Liver (tissue), 8 donors: ENCODE measurements at regions not wholly inside any gene's neighbourhood (a gene's known extent, or its start where the extent isn't known, plus 50 kb on each side); places are given as distances from the start of the nearest gene placed in this dataset.

Experiments used
- DNase-seq: peaks from one replicate; pipeline ENCODE4 v3.0.0-alpha.2; 2017; ENCODE audit warnings: low spot score
- H3K27ac ChIP-seq, 2 donors: one replicate each; pipeline ENCODE4 v1.7.0; 2013; ENCODE audit warnings: inconsistent platforms in 2 of 2, low read length in 2 of 2, control low read depth in 1 of 2, low read depth in 1 of 2, mild to moderate bottlenecking in 1 of 2
- H3K27me3 ChIP-seq, 4 donors: one replicate each; pipeline versions ENCODE4 v1.6.1 to v1.7.0; 2013; ENCODE audit warnings: low read length in 3 of 4, inconsistent platforms in 1 of 4, mild to moderate bottlenecking in 1 of 4, moderate library complexity in 1 of 4; ENCODE audit not compliant: control insufficient read depth in 4 of 4, insufficient read depth in 4 of 4
- H3K36me3 ChIP-seq, 4 donors: one replicate each; pipeline versions ENCODE4 v1.6.1 to v1.7.0; 2013; ENCODE audit warnings: low read length in 3 of 4, mild to moderate bottlenecking in 3 of 4, low read depth in 1 of 4, moderate library complexity in 1 of 4; ENCODE audit not compliant: control insufficient read depth in 4 of 4, insufficient read depth in 3 of 4
- H3K4me1 ChIP-seq, 4 donors: one replicate each; pipeline versions ENCODE4 v1.6.1 to v1.7.0; 2013; ENCODE audit warnings: low read length in 3 of 4, mild to moderate bottlenecking in 3 of 4, moderate library complexity in 1 of 4; ENCODE audit not compliant: control insufficient read depth in 4 of 4, insufficient read depth in 4 of 4
- H3K4me3 ChIP-seq, 3 donors: one replicate each; pipeline versions ENCODE4 v1.6.1 to v1.7.0; 2013; ENCODE audit warnings: low read length in 3 of 3, control low read depth in 1 of 3, low read depth in 1 of 3, mild to moderate bottlenecking in 1 of 3
- H3K9ac ChIP-seq, 2 donors: one replicate each; pipeline ENCODE4 v1.7.0; 2013; ENCODE audit warnings: low read length in 2 of 2, mild to moderate bottlenecking in 2 of 2, moderate library complexity in 2 of 2, control low read depth in 1 of 2, low read depth in 1 of 2
- H3K9me3 ChIP-seq, 4 donors: one replicate each; pipeline versions ENCODE4 v1.6.1 to v1.7.0; 2013; ENCODE audit warnings: low read length in 3 of 4; ENCODE audit not compliant: control insufficient read depth in 4 of 4
- ATF3 ChIP-seq: IDR thresholded peaks from 2 replicates; pipeline ENCODE4 v1.6.1; 2016; ENCODE audit warnings: antibody characterized with exemption
- CTCF ChIP-seq: fragments of 150-350 bp; IDR thresholded peaks from 2 replicates; pipeline ENCODE4 v1.5.1; 2017; ENCODE audit warnings: improper control_type of control experiment, low read depth, low read length; ENCODE audit not compliant: missing input control
- EGR1 ChIP-seq, 2 donors: IDR thresholded peaks; 2 replicates each; pipeline ENCODE4 v1.6.1; 2016 to 2018; ENCODE audit warnings: antibody characterized with exemption in 2 of 2, low read depth in 2 of 2
- FOXA1 ChIP-seq: IDR thresholded peaks from 2 replicates; pipeline ENCODE4 v1.6.1; 2016; ENCODE audit warnings: antibody characterized with exemption
- FOXA2 ChIP-seq: IDR thresholded peaks from 2 replicates; pipeline ENCODE4 v1.6.1; 2016; ENCODE audit warnings: antibody characterized with exemption
- GABPA ChIP-seq, 2 donors: IDR thresholded peaks in 1 of 2; conservative IDR thresholded peaks in 1 of 2; 2 replicates each; pipeline ENCODE4 v1.6.1; 2016; ENCODE audit warnings: antibody characterized with exemption in 2 of 2, mild to moderate bottlenecking in 1 of 2, moderate library complexity in 1 of 2
- HNF4A ChIP-seq, 2 donors: conservative IDR thresholded peaks; 2 replicates each; pipeline ENCODE4 v1.6.1; 2016; ENCODE audit warnings: antibody characterized with exemption in 2 of 2, mild to moderate bottlenecking in 2 of 2
- HNF4G ChIP-seq: IDR thresholded peaks from 2 replicates; pipeline ENCODE4 v1.6.1; 2016; ENCODE audit warnings: antibody characterized with exemption
- JUND ChIP-seq, 2 donors: IDR thresholded peaks; 2 replicates each; pipeline ENCODE4 v1.6.1; 2016; ENCODE audit warnings: antibody characterized with exemption in 2 of 2
- NR2F2 ChIP-seq: IDR thresholded peaks from 2 replicates; pipeline ENCODE4 v1.6.1; 2016; ENCODE audit warnings: antibody characterized with exemption
- RAD21 ChIP-seq, 2 donors: IDR thresholded peaks; 2 replicates each; pipeline ENCODE4 v1.6.1; 2016; ENCODE audit warnings: antibody characterized with exemption in 2 of 2, mild to moderate bottlenecking in 2 of 2
- RXRA ChIP-seq, 2 donors: IDR thresholded peaks; 2 replicates each; pipeline ENCODE4 v1.6.1; 2017 to 2018; ENCODE audit warnings: antibody characterized with exemption in 2 of 2, mild to moderate bottlenecking in 1 of 2
- SP1 ChIP-seq: IDR thresholded peaks from 2 replicates; pipeline ENCODE4 v1.6.1; 2018; ENCODE audit warnings: antibody characterized with exemption, mild to moderate bottlenecking
- TAF1 ChIP-seq: conservative IDR thresholded peaks from 2 replicates; pipeline ENCODE4 v1.6.1; 2016; ENCODE audit warnings: antibody characterized with exemption, mild to moderate bottlenecking
- YY1 ChIP-seq: IDR thresholded peaks from 2 replicates; pipeline ENCODE4 v1.6.1; 2016; ENCODE audit warnings: antibody characterized with exemption, mild to moderate bottlenecking
- ZBTB33 ChIP-seq: IDR thresholded peaks from 2 replicates; pipeline ENCODE4 v1.6.1; 2016; ENCODE audit warnings: antibody characterized with exemption
- WGBS: extraction: QIAGEN DNeasy Blood & Tissue Kit; methylation state at CpG from one replicate; pipeline ENCODE4 v1.1.7; 2013; 5-methylcytosine and 5-hydroxymethylcytosine counted together
- TF ChIP-seq, protein P1 (sequence below): IDR thresholded peaks from 2 replicates; pipeline ENCODE4 v1.6.1; 2016; ENCODE audit warnings: antibody characterized with exemption, mild to moderate bottlenecking
- TF ChIP-seq, protein P2 (sequence below): IDR thresholded peaks from 2 replicates; pipeline ENCODE4 v1.6.1; 2016; ENCODE audit warnings: antibody characterized with exemption
- donor health status: healthy.
- donor health status: healthy.
- donor health status: healthy.
- donor health status: healthy.
- donor health status: healthy.

DNA sequence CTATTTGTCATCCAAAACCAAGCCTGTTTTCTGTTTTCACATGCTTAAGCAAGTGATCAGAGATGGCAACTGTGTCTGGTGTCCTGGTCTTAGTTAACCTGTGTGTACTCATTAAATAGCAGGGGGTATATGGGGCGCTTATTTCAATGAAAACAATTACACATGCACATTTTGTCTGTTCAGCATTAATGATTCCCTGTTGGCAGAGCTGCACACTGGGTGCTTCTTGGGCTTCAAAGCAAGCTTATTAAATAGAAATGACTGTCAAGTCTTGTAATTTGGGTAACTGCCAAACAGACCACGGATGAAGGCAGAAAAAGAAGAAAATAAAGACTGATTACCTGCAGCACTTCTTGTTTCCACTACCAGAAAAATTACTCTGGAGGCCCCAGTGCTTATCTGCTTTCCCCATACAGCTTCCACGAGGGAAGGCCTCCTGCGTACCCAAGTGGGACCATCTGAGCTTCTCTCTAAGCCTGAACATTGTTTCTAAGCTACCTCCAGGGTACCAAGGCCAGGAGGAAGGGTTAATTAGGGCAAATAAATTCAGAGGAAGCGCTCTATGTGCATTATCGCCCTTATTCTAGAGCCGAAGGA is 107.2 kb upstream of the TBL1X start:
- no peaks in the 10 kb centered on the region for H3K36me3 ChIP-seq
- peaks cover 0 to 4% (median 0%) of the 10 kb centered on the region in 4 donors for H3K4me1 ChIP-seq
- no peaks in the 10 kb centered on the region for H3K27me3 ChIP-seq
- TF ChIP-seq FOXA1: no peak
- TF ChIP-seq, protein P1, sequence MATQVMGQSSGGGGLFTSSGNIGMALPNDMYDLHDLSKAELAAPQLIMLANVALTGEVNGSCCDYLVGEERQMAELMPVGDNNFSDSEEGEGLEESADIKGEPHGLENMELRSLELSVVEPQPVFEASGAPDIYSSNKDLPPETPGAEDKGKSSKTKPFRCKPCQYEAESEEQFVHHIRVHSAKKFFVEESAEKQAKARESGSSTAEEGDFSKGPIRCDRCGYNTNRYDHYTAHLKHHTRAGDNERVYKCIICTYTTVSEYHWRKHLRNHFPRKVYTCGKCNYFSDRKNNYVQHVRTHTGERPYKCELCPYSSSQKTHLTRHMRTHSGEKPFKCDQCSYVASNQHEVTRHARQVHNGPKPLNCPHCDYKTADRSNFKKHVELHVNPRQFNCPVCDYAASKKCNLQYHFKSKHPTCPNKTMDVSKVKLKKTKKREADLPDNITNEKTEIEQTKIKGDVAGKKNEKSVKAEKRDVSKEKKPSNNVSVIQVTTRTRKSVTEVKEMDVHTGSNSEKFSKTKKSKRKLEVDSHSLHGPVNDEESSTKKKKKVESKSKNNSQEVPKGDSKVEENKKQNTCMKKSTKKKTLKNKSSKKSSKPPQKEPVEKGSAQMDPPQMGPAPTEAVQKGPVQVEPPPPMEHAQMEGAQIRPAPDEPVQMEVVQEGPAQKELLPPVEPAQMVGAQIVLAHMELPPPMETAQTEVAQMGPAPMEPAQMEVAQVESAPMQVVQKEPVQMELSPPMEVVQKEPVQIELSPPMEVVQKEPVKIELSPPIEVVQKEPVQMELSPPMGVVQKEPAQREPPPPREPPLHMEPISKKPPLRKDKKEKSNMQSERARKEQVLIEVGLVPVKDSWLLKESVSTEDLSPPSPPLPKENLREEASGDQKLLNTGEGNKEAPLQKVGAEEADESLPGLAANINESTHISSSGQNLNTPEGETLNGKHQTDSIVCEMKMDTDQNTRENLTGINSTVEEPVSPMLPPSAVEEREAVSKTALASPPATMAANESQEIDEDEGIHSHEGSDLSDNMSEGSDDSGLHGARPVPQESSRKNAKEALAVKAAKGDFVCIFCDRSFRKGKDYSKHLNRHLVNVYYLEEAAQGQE: no peak
- no peak for TF ChIP-seq ATF3
- TF ChIP-seq NR2F2: no peak
- TF ChIP-seq YY1: no peak
- TF ChIP-seq TAF1: no peak
- TF ChIP-seq EGR1 (IDR thresholded peaks at IDR 0.05; ENCODE audit: low read depth in 2 of 2): no peak
- no peak for TF ChIP-seq HNF4A (conservative IDR thresholded peaks at IDR 0.05)
- no peak for TF ChIP-seq RXRA (IDR thresholded peaks at IDR 0.05)
- TF ChIP-seq FOXA2: no peak
- TF ChIP-seq ZBTB33: no peak
- TF ChIP-seq, protein P2, sequence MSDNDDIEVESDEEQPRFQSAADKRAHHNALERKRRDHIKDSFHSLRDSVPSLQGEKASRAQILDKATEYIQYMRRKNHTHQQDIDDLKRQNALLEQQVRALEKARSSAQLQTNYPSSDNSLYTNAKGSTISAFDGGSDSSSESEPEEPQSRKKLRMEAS: no peak
- no peak for TF ChIP-seq RAD21 (IDR thresholded peaks at IDR 0.05)
- no peak for TF ChIP-seq CTCF
- TF ChIP-seq HNF4G: no peak
- TF ChIP-seq GABPA (IDR thresholded peaks at IDR 0.05 in 1 of 2, conservative IDR thresholded peaks at IDR 0.05 in 1 of 2): no peak
- no peak for TF ChIP-seq SP1
- TF ChIP-seq JUND (IDR thresholded peaks at IDR 0.05): no peak
- H3K27ac ChIP-seq: no peak overlapping the region
- H3K9me3 ChIP-seq: no peaks in the 10 kb centered on the region
- H3K4me3 ChIP-seq: no peak overlapping the region
- H3K9ac ChIP-seq: no peak overlapping the region
- no peak for DNase-seq
- WGBS: 91% methylated on average over 7 of the region's 7 CpGs
